Left lung (tissue), 4 donors: ENCODE measurements at regions not wholly inside any gene's neighbourhood (a gene's known extent, or its start where the extent isn't known, plus 50 kb on each side); places are given as distances from the start of the nearest gene placed in this dataset.

ENCODE experiments used
- ATAC-seq: fragments of 200-7000 bp; cut with Tn5 transposase; one replicate; pipeline ENCODE4 v1.9.1; 2020; ENCODE audit warnings: moderate library complexity
- DNase-seq, 4 donors: peaks; one replicate each; pipeline ENCODE4 v3.0.0-alpha.2; 2013 to 2020
- H3K27ac ChIP-seq, 2 donors: fragments of 200-600 bp; sonication (generic) in 1 of 2; one replicate each; pipeline versions ENCODE4 v1.5.0 to v1.8.0; 2020 to 2021
- H3K27me3 ChIP-seq, 2 donors: fragments of 200-600 bp; sonication (generic) in 1 of 2; one replicate each; pipeline versions ENCODE4 v1.5.0 to v1.8.0; 2020 to 2021
- H3K36me3 ChIP-seq, 2 donors: fragments of 200-600 bp; sonication (generic) in 1 of 2; one replicate each; pipeline versions ENCODE4 v1.5.0 to v1.8.0; 2020 to 2021
- H3K4me1 ChIP-seq, 2 donors: fragments of 200-600 bp; one replicate each; pipeline ENCODE4 v1.8.0; 2021
- H3K4me3 ChIP-seq, 2 donors: fragments of 200-600 bp; sonication (generic) in 1 of 2; one replicate each; pipeline versions ENCODE4 v1.5.0 to v1.8.0; 2020 to 2021; ENCODE audit warnings: mild to moderate bottlenecking in 1 of 2
- H3K9me3 ChIP-seq, 2 donors: fragments of 200-600 bp; sonication (generic) in 1 of 2; one replicate each; pipeline versions ENCODE4 v1.5.0 to v1.8.0; 2020 to 2021
- CTCF ChIP-seq, 2 donors: fragments of 200-600 bp; sonication (generic) in 1 of 2; IDR thresholded peaks; one replicate each; pipeline versions ENCODE4 v1.5.0 to v1.8.0; 2021; ENCODE audit warnings: antibody characterized with exemption in 2 of 2
- intact Hi-C, 2 donors: fragments of 100-400 bp; cut with DNase I; formaldehyde crosslinking; loops; one replicate each; pipeline versions ENCODE4 v1.11.2 to v1.14.2; 2022
- donor health status: DM: no; HTN: yes; CAD: no.
- donor health status: DM: no; HTN: no; CAD: no.

DNA sequence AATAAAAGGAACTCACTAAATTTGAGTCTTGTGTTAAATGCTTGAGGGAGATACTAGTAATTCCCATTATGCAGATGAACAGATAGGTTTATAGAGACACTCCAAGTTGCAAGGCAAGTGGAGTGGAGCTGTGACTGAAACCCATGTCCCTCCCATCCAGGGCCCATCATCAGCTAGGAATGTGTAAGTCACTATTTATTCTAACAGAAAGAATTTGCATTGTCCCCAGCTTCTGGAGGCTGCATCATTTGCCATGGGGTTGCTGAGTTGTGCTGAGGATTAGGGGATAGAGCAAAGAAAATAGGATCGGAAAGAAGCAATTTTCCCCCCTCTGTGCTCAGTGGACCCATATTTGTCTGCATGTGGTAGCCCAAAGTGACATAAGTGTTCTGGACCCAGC is 197.4 kb upstream of the RGMA start:
- H3K36me3 ChIP-seq = no peaks in the 10 kb centered on the region
- peaks cover 0 to 21% of the 10 kb centered on the region in 2 donors for H3K27me3 ChIP-seq
- no peak overlapping the region for H3K4me3 ChIP-seq
- no peak for DNase-seq
- H3K9me3 ChIP-seq = no peaks in the 10 kb centered on the region
- no peak for TF ChIP-seq CTCF (IDR thresholded peaks at IDR 0.05)
- ATAC-seq = no peak
- no peak overlapping the region for H3K27ac ChIP-seq
- H3K4me1 ChIP-seq = no peaks in the 10 kb centered on the region
- intact Hi-C loops = no loop called here

DNA sequence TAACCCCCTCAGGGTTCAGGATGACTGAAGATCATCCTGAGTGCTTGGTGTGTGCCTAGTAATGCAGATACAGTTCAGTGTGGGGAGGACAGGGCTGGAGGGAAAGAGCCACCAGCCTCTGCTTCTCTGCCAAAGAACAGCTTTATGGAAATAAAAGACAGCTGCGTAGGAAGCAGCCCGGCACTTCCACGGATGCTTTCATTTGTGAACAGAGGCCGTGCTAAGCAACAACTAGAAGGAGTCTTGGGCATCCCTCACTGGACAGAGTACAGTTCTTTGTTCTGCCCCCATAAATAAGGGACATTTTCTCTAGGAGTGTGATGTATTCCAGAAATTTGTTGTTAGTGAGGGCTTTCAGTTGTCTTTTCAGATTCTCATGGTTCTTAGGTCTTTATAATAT is 194.8 kb upstream of the RGMA start:
- Histone ChIP-seq H3K27ac (no peak overlapping the region), H3K36me3 (no peaks in the 10 kb centered on the region), H3K4me1 (no peaks in the 10 kb centered on the region), H3K9me3 (no peaks in the 10 kb centered on the region), H3K4me3 (no peak overlapping the region), H3K27me3 (peaks cover 0 to 31% of the 10 kb centered on the region in 2 donors)
- no peak for TF ChIP-seq CTCF (IDR thresholded peaks at IDR 0.05)
- intact Hi-C loops = no loop called here
- DNase-seq = no peak
- no peak for ATAC-seq

DNA sequence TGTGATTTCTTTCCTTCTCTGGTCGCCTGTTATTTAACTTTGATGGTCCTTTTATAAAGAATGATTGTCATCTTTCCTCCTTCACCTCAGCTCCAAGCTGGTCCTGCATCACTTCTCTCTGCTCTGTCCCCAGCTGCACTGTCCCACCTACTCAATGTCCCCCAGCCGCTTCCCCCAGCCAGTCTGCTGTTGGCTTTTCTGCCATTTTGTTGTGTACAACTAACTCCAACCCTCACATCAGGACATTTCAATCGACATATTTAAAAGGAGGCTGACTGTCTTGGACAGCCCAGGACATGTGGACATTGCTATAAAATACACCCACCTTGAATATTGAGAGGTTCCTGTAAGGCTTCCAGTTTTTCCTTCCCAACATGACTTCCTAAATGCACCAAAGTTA is 193.8 kb upstream of the RGMA start:
- no peak for DNase-seq
- Histone ChIP-seq H3K9me3 (no peaks in the 10 kb centered on the region), H3K27me3 (peaks cover 0 to 35% of the 10 kb centered on the region in 2 donors), H3K4me3 (no peak overlapping the region), H3K4me1 (no peaks in the 10 kb centered on the region), H3K27ac (no peak overlapping the region), H3K36me3 (no peaks in the 10 kb centered on the region)
- intact Hi-C loops = no loop called here
- no peak for ATAC-seq
- TF ChIP-seq CTCF (IDR thresholded peaks at IDR 0.05) = no peak

DNA sequence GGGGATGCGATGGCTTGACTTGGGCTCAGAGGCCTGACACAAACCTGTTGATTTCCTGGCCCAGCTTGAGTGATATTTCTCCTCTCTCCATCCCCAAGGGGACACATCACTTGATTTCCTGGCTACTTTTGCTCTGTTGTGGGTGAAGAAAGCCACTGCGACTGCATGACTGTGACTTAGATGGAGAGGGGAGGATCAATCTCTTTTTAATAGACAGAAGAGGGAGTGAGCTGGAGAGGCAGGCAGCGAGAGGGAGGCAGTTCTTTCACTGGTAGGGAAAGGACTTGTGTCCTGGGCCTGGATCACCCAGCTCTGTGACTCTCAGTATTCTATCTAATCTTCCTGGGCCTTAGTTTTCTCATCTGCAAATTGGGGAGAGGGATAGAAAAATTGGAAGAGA is 189.8 kb upstream of the RGMA start:
- DNase-seq = no peak

DNA sequence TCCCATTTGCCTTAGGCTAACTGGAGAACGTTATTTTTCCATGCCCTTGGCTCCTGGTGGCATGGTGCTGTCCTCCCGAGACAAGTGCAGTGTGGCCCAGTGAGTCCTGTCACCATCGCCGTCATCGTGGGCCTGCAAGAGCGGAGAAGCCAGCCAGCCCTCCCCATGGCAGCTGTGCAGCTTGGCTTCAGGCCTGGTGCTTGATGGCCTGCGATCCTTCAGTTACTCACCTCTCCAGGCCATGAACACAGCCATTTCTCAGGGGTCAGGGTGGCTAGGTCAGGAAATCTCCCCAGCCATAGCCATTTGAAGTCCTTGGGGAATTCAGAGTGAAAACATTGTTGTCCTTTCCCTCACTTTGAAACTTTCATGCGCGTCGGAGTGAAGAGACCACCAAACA is 189.0 kb upstream of the RGMA start:
- intact Hi-C loops = no loop called here

More for the DNA sequence above, 189.8 kb upstream of the RGMA start:
- H3K9me3 ChIP-seq = no peaks in the 10 kb centered on the region
- no peak for ATAC-seq
- H3K27ac ChIP-seq = no peak overlapping the region
- H3K4me3 ChIP-seq = no peak overlapping the region
- intact Hi-C loops = no loop called here
- peaks cover 0 to 35% of the 10 kb centered on the region in 2 donors for H3K27me3 ChIP-seq
- no peak for TF ChIP-seq CTCF (IDR thresholded peaks at IDR 0.05)
- H3K36me3 ChIP-seq = no peaks in the 10 kb centered on the region
- no peaks in the 10 kb centered on the region for H3K4me1 ChIP-seq

More for the DNA sequence above, 189.0 kb upstream of the RGMA start:
- no peaks in the 10 kb centered on the region for H3K36me3 ChIP-seq
- ATAC-seq = no peak
- peaks cover 0 to 35% of the 10 kb centered on the region in 2 donors for H3K27me3 ChIP-seq
- no peak for DNase-seq
- no peak overlapping the region for H3K4me3 ChIP-seq
- no peaks in the 10 kb centered on the region for H3K4me1 ChIP-seq
- no peaks in the 10 kb centered on the region for H3K9me3 ChIP-seq
- no peak for TF ChIP-seq CTCF (IDR thresholded peaks at IDR 0.05)
- no peak overlapping the region for H3K27ac ChIP-seq
